GM19328 (cell line): ENCODE measurements at regions not wholly inside any gene's neighbourhood (a gene's known extent, or its start where the extent isn't known, plus 50 kb on each side); places are given as distances from the start of the nearest gene placed in this dataset.

ENCODE experiments used
- ATAC-seq: cut with Tn5 transposase; IDR thresholded peaks from one replicate; pipeline ENCODE4 v1.9.1; 2021; ENCODE audit warnings: mild to moderate bottlenecking, moderate library complexity; ENCODE audit not compliant: unreplicated experiment

DNA sequence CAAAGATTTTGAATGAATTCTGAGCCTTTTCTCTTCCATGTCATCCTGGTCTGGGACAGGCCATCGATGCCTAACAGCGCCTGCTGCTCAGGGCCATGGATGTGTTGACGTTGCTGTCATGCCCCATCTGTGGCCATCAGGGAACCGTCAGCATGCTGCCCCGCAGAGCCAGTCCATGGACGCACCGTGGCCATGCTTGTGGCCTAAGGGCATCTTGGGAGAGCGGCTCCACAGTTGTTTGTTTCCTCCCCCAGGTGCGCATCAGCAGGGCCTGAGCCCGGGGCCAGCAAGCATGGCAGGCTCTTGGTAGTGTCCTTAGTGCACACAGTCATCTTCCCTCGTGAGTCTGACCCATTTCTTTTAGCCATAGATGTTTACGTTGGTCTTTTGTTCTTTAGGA is 142.7 kb downstream of the VAPA start:
- no peak for ATAC-seq

DNA sequence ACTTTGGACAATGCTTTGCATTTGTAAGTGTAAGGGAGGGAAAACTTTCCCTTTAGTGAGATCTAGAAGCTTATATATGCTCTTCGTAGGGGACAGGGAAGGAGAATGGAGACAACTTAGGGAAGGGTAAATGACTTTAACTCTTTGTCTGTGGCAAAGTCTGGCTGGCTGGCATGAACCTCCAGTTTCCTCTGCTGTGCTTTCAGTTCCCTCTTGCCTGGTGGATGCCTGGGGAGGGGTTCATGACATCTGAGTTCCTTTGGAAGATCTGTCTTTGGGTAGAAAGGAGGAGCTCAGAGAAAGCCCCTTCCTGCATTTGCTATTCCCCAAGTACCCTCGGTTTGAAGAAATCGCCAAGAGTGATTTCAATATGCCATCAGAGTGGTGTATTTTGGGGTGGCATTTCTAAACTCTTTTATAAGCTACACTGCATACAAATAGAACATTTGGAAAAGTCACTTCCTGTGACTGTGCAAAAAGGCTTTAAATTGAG is 143.6 kb downstream of the VAPA start:
- no peak for ATAC-seq

DNA sequence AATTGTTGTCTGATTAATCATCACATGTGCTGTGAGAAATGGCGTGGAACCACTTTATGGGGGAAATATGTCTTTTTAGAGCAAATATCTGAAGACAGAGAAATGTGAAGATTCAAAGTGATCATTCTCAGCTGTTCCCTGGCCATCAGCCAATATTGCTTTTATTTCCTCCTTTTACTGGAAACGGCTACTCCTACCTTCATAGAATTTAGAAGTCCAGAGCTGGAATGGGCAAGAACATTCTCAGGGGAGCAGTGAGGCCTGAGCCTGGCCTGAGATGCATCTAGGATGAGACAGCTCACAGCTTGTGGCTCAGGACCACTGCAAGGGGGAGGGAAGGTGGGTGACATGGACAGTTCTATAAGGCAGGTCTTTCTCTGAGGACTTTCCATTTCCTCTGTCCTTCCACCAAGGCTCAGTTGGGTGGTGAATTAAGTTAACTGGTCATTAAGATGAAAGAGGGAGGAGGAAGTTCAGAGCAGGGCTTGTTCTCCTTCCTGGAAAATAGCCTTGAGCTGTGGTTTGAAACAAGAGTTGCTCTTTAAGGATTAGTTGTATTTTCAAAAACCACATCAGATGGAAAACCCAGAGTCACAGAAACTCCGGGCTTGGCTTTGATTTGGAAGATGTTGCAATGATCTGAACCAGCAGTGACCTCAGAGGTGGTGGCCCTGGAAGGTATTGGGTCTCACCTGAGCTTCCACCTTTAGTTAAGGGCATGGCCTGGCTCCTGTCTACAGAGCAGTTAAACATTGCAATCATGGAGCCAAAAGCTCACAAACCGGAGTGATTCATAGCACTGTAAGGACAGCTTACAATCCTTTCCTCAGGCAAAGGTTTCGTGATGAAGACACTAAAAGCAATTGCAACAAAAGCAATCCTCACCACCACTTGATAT is 144.3 kb downstream of the VAPA start:
- no peak for ATAC-seq

GRCh38 chr18:10059610-10060468 is 146.0 kb downstream of the VAPA start:
- no peak for ATAC-seq

DNA sequence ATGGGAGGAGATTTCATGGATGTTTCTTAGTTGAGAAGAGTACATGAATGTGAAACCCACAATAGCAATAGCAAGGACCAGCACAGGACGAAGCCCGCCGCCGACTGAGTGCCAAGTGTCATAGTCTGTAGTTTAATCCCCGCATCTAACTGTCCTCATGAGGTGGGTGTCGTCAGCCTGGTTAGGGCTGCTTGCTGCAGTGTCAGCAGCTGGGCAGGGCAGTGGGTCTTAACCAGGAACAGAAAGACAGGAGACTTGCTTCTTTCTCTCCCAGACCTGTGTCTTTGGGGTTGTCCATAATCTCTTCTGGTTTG is 146.6 kb downstream of the VAPA start:
- no peak for ATAC-seq

GRCh38 chr18:10060841-10061240 is 147.0 kb downstream of the VAPA start:
- no peak for ATAC-seq

DNA sequence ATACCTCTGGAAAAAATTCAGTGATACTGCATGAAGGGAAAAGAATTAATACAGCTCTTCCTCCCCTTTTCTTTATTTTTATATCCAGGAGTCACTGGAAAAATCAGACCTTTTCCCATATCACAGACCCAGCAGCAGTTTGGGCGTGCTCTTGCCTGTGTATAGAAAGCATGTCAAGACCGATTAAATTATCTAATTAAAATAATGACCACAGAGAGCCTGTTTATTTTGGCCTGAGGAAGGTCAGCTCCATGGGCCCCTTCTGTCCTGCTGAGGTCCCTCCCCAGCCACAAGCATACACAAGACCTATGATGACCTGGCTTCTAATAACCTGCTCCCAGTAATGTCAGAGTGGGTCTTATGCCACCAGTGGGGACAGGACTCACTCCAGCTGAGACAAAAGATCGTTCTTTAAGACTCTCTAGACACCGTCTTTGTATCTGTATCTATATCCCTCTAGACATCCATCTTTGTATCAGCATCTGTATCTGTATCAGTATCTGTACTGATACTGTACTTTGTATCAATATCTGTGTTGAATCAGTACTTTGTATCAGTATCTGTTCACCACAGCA is 147.8 kb downstream of the VAPA start:
- no peak for ATAC-seq

- no peak for ATAC-seq
Observed at GRCh38 chr18:10062302-10063300, 148.8 kb downstream of the VAPA start.

GRCh38 chr18:10063489-10063888 is 149.7 kb downstream of the VAPA start:
- no peak for ATAC-seq

DNA sequence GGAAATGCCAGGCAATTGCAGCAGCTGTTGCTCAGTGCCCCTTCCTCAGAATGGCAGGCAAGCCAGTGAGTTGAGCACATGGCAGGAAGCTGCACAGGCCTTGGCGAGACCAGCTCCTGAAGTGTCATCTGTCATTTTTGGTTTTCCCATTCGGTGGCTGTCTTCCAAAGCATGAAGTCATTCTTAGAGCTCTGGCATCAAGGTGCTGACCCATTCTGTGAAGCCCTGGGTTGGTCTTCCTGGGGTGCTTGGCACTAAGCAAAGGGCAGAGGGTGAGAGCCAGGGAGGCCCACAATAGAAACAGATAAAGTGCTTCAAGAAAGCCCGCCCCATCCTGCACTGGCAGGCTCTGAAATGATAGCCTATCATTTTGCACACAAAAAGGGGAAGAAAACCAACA is 150.5 kb downstream of the VAPA start:
- ATAC-seq: no peak

- no peak for ATAC-seq
Observed at GRCh38 chr18:10065296-10065695, 151.5 kb downstream of the VAPA start.

DNA sequence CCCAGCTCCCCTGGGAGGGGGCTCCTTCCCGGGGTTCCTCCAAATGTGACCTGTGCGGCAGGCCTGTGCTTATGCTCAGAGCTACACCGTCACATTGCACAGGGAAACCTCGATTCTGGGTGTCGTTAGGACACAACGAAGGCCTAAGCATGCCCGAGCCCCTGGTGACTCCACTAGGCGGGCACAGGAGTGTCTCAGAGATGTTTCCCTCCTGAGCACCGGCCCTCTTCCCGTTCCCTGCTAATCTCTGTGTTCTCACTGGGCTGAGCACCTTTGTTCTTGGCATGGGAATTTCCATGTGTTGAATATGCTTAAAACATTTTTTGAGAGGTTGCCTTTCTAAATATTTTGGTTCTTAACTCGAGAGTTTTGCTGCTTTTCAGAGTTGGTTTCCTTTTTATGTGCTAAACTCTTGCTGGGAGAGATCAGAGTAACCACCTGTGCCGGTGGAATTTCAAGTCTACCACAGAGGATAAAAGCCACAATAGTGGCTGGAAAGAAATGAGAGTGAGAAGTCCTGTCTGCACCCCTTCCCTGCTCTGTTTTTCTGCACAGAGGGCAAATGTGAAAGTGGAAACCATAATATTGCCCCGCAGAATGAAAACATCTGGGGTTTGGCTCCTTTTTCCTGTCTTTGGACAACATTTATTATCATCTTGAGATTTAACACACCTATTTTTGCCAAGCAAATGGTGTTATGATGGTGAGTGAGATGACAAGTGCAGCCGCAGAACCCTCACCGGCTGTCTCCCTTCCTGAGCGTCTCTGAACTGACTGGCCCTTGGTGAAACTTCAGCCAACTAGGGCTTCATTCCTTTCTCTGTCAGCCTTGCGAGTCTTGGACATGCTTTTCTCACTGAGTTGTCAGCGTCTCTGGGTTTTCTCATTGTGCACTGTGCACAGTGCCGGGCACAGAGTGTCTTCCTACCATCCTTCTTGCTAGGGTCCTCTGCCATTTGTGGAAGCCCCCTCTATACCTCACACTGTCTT is 154.1 kb downstream of the VAPA start:
- ATAC-seq: no peak

GRCh38 chr18:10068766-10069567 is 155.2 kb downstream of the VAPA start:
- ATAC-seq: no peak

GRCh38 chr18:10070561-10071000 is 156.8 kb downstream of the VAPA start:
- ATAC-seq: no peak

DNA sequence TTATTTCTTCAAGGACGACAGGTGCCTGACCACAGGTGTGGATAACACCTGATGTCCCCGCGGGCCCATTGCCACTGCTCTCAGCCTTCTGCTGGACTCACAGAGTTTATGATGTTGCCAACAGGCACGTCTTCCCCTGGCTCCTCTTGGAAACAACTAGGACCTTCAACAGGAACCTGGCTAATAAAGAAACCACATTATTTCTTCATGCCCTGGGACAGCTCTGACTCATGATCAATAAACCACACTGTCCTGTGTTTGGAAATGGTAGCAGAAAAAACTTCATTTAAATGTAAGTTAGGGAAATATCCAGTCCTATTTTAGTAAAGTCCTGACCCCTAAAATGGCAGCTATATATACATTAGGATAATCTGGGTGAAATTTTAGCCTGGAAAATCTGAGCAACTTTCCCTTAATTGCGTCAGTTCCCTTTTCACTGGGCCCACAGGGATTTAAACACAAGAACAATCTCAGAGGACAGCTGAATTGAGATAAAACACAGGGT is 158.9 kb downstream of the VAPA start:
- no peak for ATAC-seq

DNA sequence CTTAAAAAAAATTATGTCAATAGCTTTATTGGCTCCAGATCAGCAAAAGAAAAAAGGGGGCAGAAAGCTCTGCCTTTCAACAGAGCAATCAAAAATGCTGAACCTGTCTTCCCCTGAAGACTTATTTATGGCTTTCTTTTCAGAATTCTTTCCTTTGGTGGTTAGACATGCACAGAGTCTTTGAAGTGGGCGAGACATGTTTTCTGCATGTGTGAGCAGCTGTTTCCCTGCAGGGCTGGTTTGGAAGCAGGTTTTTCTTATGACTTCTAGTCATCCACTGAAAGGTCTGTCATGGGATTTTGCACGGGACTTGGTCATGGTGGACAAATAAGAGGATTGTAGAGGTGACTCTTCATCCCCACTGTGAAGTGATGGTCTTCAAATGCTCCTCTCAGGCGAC is 160.3 kb downstream of the VAPA start:
- ATAC-seq: no peak

GRCh38 chr18:10074728-10075127 is 160.9 kb downstream of the VAPA start:
- no peak for ATAC-seq

- no peak for ATAC-seq
Observed at GRCh38 chr18:10076502-10077030, 162.8 kb downstream of the VAPA start.
